HG02763 (cell line): ENCODE measurements at regions not wholly inside any gene's neighbourhood (a gene's known extent, or its start where the extent isn't known, plus 50 kb on each side); places are given as distances from the start of the nearest gene placed in this dataset.
"Not testable (repeated sequence)": the region's sequence is repeated elsewhere in the genome, so short reads cannot be mapped to it uniquely, and the experiment has no call there.

Experiments
- ATAC-seq: cut with Tn5 transposase; IDR thresholded peaks from one replicate; pipeline ENCODE4 v1.9.1; 2021; ENCODE audit warnings: mild to moderate bottlenecking, moderate library complexity; ENCODE audit not compliant: unreplicated experiment

- no peak for ATAC-seq
These were observed 446.8 kb upstream of the CXADR start for GRCh38 chr21:17066006-17066405.

GRCh38 chr21:17071093-17071492 lies 441.8 kb upstream of the CXADR start:
- ATAC-seq: no peak

- no peak for ATAC-seq
These were observed 431.6 kb upstream of the CXADR start for GRCh38 chr21:17081193-17081592.

GRCh38 chr21:17082843-17083483 lies 429.9 kb upstream of the CXADR start:
- ATAC-seq: no peak

GRCh38 chr21:17085707-17086106 lies 427.1 kb upstream of the CXADR start:
- no peak for ATAC-seq

GRCh38 chr21:17088500-17088899 lies 424.3 kb upstream of the CXADR start:
- no peak for ATAC-seq

GRCh38 chr21:17089091-17089491 lies 423.8 kb upstream of the CXADR start:
- no peak for ATAC-seq

GRCh38 chr21:17101696-17102095 lies 411.1 kb upstream of the CXADR start:
- ATAC-seq: no peak

GRCh38 chr21:17105932-17106331 lies 406.9 kb upstream of the CXADR start:
- ATAC-seq: no peak

GRCh38 chr21:17114045-17114444 lies 398.8 kb upstream of the CXADR start:
- ATAC-seq: no peak

GRCh38 chr21:17118638-17119384 lies 394.0 kb upstream of the CXADR start:
- ATAC-seq: no peak

GRCh38 chr21:17119466-17120297 lies 393.2 kb upstream of the CXADR start:
- ATAC-seq: no peak

GRCh38 chr21:17127395-17127794 lies 385.4 kb upstream of the CXADR start:
- not testable (repeated sequence) for ATAC-seq

GRCh38 chr21:17128132-17128531 lies 384.7 kb upstream of the CXADR start:
- no peak for ATAC-seq

GRCh38 chr21:17139159-17139558 lies 373.7 kb upstream of the CXADR start:
- ATAC-seq: not testable (repeated sequence)

GRCh38 chr21:17139696-17140095 lies 373.1 kb upstream of the CXADR start:
- ATAC-seq: no peak

GRCh38 chr21:17146426-17146825 lies 366.4 kb upstream of the CXADR start:
- ATAC-seq: no peak

GRCh38 chr21:17159697-17160096 lies 353.1 kb upstream of the CXADR start:
- ATAC-seq: no peak

- ATAC-seq: no peak
These were observed 327.2 kb upstream of the CXADR start for GRCh38 chr21:17185674-17186073.

GRCh38 chr21:17189963-17190362 lies 322.9 kb upstream of the CXADR start:
- no peak for ATAC-seq

GRCh38 chr21:17191346-17191993 lies 321.4 kb upstream of the CXADR start:
- no peak for ATAC-seq
